Memory B cell (primary cell): ENCODE measurements at regions not wholly inside any gene's neighbourhood (a gene's known extent, or its start where the extent isn't known, plus 50 kb on each side); places are given as distances from the start of the nearest gene placed in this dataset.

Experiments used
- ATAC-seq: fragments of 150-1000 bp; cut with Tn5 transposase; 2 replicates; pipeline ENCODE4 v1.10.0; 2021; ENCODE audit warnings: low read depth, mild to moderate bottlenecking, moderate library complexity
- DNase-seq, 2 donors: peaks; one replicate each; pipeline ENCODE4 v3.0.0; 2022; ENCODE audit warnings: low spot score in 2 of 2
- H3K27ac Mint-ChIP-seq: one replicate; pipeline ENCODE4 v1.8.0; 2022; ENCODE audit warnings: mild to moderate bottlenecking, moderate library complexity, mixed read lengths
- H3K27me3 Mint-ChIP-seq: one replicate; pipeline ENCODE4 v1.8.0; 2022; ENCODE audit warnings: mixed read lengths
- H3K36me3 Mint-ChIP-seq: one replicate; pipeline ENCODE4 v1.8.0; 2022; ENCODE audit warnings: mild to moderate bottlenecking, mixed read lengths
- H3K4me1 Mint-ChIP-seq: one replicate; pipeline ENCODE4 v1.8.0; 2022; ENCODE audit warnings: mixed read lengths
- H3K4me3 Mint-ChIP-seq: one replicate; pipeline ENCODE4 v1.8.0; 2022; ENCODE audit warnings: mild to moderate bottlenecking, moderate library complexity, mixed read lengths
- H3K9me3 Mint-ChIP-seq: one replicate; pipeline ENCODE4 v1.8.0; 2022; ENCODE audit warnings: mixed read lengths

DNA sequence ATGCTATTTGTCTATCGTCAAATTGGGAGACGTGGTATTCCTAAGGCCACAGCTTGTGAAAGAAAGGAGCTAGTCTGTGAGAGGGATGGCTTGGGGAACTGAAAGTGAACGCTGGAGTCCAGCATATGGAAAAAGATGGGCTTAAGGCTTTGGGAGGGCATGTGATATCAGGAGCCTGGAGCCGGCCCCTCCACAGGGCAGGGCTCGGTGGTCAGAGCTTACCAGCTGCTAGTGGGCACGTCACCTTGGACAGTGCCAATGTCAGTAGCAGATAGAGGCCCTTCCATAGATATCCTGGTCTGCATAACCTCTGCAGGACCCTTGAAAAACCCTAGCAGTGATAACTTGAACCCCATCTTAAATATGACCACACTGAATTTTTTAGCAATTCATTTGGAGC lies 259.1 kb upstream of the RAB6C start:
- Mint-ChIP-seq H3K4me1 (no peaks in the 10 kb centered on the region), H3K36me3 (no peaks in the 10 kb centered on the region), H3K4me3 (no peak overlapping the region), H3K27ac (no peak overlapping the region), H3K9me3 (no peaks in the 10 kb centered on the region), H3K27me3 (peaks cover 9% of the 10 kb centered on the region)
- ATAC-seq (no peak), DNase-seq (no peak)

DNA sequence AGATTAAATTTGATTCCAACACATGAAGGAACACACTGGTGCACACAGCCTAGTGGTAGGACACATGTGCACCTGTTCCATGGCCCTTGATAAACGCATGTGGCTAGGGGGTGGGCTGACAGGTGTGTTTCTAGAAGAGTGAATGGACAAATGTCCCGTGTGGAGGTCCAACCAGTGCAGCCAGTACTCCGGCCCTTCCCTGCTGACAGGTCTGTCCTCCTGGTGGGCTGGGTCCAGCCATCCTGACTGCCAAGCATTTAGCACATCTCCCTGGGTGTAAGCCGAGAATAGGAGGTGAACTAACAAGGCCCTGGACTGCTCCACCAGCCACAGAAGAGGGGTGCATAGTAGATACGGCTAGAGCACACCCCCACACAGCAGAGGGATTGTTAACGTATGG lies 258.7 kb upstream of the RAB6C start:
- no peak for ATAC-seq
- no peaks in the 10 kb centered on the region for H3K9me3 Mint-ChIP-seq
- no peaks in the 10 kb centered on the region for H3K36me3 Mint-ChIP-seq
- no peak overlapping the region for H3K4me3 Mint-ChIP-seq
- H3K27me3 Mint-ChIP-seq = peaks cover 9% of the 10 kb centered on the region
- no peak overlapping the region for H3K27ac Mint-ChIP-seq
- no peaks in the 10 kb centered on the region for H3K4me1 Mint-ChIP-seq
- no peak for DNase-seq

DNA sequence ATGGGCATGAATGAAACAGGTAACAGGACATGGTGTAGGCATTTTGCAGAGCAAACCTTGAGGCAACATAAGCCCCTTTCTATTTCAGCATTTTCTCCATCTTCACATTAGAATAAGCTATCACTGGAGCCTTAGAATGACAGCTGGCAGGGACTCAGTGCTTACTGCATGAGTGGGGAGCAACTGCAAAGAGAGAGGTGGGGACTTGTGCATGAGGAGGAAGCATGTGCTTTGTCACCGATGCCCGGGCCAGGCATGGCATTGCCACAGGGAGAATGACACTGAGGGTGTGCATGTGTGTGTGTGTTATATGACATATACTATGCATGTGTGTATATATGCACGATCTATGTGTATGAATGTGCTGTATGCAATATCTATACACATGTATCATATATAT lies 258.2 kb upstream of the RAB6C start:
- Mint-ChIP-seq H3K27ac (no peak overlapping the region), H3K9me3 (no peaks in the 10 kb centered on the region), H3K27me3 (peaks cover 9% of the 10 kb centered on the region), H3K4me1 (no peaks in the 10 kb centered on the region), H3K4me3 (no peak overlapping the region), H3K36me3 (no peaks in the 10 kb centered on the region)
- no peak for ATAC-seq
- no peak for DNase-seq

DNA sequence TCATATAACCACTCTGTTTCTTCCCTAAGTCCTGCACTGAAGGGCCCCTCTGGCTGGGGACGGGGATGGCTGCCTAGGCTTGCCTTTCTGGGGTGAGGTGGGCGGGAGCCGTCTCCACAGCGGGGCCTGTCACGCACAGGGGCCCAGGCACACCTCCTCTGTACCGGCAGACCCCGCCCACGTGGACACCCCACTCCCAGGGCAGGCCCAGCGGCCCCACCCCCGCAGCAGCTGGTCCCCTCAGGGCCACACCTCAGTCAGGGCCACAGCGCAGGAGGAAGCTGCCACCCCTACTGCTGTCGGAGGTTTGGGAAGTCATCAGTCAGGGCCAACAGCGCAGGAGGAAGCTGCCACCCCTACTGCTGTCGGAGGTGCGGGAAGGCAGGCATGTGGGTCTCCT lies 257.6 kb upstream of the RAB6C start:
- Mint-ChIP-seq H3K4me3 (no peak overlapping the region), H3K27me3 (peaks cover 6% of the 10 kb centered on the region), H3K27ac (no peak overlapping the region), H3K36me3 (no peaks in the 10 kb centered on the region), H3K9me3 (no peaks in the 10 kb centered on the region), H3K4me1 (no peaks in the 10 kb centered on the region)
- DNase-seq = no peak
- ATAC-seq = no peak

DNA sequence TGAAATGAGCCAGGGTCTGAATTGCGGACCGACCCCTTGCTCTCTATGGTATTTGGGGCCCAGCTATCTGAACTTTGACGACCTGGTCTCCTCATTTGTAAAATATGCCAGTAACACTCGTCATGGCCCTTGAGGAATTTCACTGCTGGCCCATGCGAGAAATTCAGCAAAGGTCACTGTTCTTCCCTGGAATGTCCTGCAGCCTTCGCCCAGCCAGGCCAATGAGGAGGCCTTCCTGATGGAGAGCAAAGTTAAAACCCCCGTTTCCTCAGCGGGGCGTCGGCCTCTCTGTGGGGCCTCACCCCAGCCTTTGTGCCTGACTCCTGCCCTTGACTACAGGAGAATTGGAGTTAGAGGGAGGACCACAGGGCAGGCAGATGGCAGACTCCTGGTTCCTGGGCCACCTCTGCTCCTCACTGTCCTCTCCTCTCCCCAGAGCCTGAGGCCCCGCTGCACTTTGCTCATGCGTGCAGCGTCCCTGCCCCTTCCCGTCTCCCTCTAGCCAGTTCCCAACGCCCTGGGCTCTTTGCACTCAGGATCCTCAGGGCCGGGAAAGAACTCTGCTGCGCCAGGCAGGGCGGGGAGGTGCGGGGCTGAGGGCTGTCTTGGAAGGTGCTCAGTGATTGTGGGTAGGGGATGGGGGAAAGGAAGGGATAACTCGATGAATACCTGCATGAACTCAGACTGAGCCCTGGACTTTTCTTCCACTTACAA lies 257.0 kb upstream of the RAB6C start:
- no peaks in the 10 kb centered on the region for H3K9me3 Mint-ChIP-seq
- ATAC-seq = no peak
- no peak overlapping the region for H3K27ac Mint-ChIP-seq
- DNase-seq = no peak
- H3K36me3 Mint-ChIP-seq = no peaks in the 10 kb centered on the region
- no peak overlapping the region for H3K4me3 Mint-ChIP-seq
- H3K4me1 Mint-ChIP-seq = no peaks in the 10 kb centered on the region
- peaks cover 6% of the 10 kb centered on the region for H3K27me3 Mint-ChIP-seq

DNA sequence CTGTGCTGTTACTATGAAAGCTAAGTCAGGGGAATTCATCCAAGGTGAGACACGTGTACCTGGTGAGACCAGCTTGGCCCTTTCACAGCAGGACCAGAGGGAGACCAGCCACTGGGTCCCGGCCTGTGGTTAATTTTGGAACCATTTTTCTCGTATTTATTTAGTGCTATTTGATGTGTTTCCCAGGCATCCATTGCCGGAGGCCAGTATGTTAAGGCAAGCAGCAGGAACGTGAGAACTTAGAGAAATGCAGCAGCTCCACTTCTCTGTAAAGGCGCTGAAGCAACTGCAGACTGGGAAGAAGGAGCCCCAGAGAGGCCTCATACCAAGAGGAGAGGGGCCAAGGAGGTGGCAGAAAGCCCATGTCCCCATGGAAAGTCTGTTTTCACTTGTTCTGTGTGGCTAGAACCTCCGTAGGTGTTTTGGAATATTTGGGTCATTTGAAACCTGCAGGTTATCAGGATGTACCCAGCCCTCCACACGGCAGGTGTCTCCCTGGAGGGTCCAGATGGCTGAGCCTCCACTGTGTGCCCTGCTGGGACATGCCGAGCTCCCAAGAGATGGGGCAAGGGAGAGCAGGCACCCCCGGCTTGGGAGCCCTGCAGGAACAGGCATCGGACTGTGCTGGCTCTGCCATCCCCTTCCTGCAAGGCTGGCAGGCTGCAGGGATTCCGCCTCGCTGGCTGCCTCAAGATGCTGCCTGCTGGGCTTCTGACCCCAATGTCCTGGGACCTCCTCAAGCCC lies 256.0 kb upstream of the RAB6C start:
- no peaks in the 10 kb centered on the region for H3K9me3 Mint-ChIP-seq
- no peak overlapping the region for H3K27ac Mint-ChIP-seq
- ATAC-seq (no peak), DNase-seq (no peak)
- no peaks in the 10 kb centered on the region for H3K4me1 Mint-ChIP-seq
- no peaks in the 10 kb centered on the region for H3K36me3 Mint-ChIP-seq
- H3K4me3 Mint-ChIP-seq = no peak overlapping the region
- peaks cover 3% of the 10 kb centered on the region for H3K27me3 Mint-ChIP-seq

DNA sequence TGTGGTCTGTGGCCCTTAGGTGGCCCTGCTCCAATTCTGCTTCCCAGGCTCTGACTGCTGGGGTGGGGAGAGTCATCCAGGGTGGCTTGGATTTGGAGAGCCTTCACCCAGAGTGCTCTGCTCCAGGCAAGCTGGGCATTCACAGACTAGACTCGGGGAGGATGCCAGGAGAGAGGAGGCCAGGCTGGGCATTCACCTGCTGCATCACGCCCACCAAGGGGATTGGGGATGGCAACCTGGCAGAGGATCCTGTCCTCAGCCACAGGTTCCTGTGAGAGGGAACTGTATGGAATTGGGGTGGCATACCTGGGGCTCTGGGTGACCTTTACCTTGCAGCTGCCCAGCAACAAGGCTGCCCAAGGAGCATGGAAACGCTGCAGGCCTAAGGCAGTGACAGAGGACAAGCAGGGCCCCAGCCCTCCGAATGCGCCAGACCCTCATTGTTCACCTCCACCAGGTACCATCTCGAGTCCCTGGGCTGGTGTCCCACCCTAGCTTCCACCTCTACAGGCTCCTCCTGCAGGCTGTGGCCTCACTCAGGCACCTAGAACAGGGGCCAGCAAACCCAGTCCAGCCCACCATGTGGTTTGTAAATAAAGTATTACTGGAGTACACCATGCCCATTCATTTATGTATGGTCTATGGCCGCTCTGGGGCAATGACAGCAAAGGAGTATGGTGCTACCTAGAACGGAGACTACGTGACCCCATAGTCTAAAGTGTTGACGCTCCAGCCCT lies 255.3 kb upstream of the RAB6C start:
- Mint-ChIP-seq H3K27me3 (peaks cover under 1% of the 10 kb centered on the region), H3K4me1 (no peaks in the 10 kb centered on the region), H3K9me3 (no peaks in the 10 kb centered on the region), H3K4me3 (no peak overlapping the region), H3K27ac (no peak overlapping the region), H3K36me3 (no peaks in the 10 kb centered on the region)
- no peak for DNase-seq
- no peak for ATAC-seq

DNA sequence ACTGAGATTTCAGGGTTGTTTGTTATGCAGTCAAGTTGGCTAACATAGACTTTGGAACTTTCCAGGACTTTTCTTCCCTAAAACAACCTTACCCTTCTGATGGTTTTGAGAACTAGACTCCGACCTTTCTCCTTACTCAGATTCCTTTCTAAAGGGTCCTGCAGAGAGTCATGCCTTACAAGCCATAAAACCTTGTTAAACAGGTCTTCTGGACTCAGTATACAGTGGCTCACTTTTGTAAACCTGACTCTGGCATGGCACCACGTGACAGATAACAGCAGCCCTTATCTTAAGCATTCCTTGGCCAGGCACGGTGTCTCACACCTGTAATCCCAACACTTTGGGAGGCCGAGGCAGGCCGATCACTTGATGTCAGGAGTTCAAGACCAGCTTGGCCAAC lies 253.2 kb upstream of the RAB6C start:
- H3K27me3 Mint-ChIP-seq = peaks cover 6% of the 10 kb centered on the region
- no peak overlapping the region for H3K4me3 Mint-ChIP-seq
- no peak overlapping the region for H3K27ac Mint-ChIP-seq
- no peaks in the 10 kb centered on the region for H3K4me1 Mint-ChIP-seq
- no peaks in the 10 kb centered on the region for H3K9me3 Mint-ChIP-seq
- no peaks in the 10 kb centered on the region for H3K36me3 Mint-ChIP-seq
- DNase-seq (no peak), ATAC-seq (no peak)

DNA sequence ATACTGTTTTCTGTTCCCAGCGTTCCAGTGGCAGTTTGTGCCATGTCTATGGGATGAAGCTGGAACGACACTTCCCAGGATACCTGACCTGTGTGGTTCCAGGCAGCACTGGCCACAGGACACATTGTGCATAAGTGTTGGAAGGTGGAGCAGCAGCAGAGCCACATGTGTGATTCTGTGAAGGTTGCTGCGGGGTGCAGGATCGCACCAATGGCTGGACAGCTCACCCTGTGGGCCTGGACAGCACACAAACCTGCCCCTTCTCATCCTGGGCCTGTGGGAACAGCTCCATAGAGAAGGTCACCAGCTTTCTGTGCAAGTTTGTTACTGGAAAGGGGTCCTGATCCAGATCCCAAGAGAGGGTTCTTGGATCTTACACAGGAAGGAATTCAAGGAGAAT lies 252.2 kb upstream of the RAB6C start:
- Mint-ChIP-seq H3K27me3 (peaks cover 6% of the 10 kb centered on the region), H3K4me1 (no peaks in the 10 kb centered on the region), H3K27ac (no peak overlapping the region), H3K4me3 (no peak overlapping the region), H3K9me3 (no peaks in the 10 kb centered on the region), H3K36me3 (no peaks in the 10 kb centered on the region)
- DNase-seq = no peak
- no peak for ATAC-seq

DNA sequence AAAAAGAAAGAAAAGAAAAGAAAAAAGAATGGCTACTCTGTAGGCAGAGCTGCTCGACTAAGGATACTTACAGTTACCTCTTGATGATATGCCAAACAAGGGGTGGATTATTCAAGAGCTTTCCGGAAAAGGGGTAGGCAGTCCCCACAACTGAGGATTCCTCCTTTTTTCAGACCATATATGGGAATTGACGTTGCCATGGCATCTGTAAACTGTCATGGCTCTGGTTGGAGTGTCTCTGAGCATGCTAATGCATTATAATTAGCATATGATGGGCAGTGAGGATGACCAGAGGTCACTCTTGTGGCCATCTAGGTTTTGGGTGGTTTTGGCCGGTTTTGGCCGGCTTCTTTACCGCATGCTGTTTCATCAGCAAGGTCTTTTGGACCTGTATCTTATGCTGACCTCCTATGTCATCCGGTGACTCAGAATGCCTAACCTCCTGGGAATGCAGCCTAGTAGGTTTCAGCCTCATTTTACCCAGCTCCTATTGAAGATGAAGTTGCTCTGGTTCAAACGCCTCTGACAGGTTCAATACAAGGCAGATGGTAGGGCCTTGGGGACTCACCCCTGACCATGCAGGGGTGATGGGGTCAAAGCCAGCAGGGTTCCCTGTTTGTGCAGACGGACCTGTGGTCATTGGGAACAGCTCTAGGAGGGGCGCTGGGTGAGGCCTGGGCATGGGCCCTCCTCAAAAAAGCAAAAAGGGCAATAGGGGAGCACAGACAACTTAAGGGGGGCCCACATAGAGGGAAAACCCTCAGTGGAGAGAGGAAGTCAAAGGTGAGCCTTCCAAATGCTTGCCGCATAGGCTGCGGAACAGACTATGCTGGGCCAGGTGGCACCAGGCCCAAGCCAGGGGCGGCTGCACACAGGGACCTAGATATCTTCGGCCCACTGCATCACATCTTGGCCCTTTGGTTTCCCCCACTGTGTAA lies 251.2 kb upstream of the RAB6C start:
- no peak for ATAC-seq
- peaks cover 6% of the 10 kb centered on the region for H3K27me3 Mint-ChIP-seq
- H3K4me1 Mint-ChIP-seq = no peaks in the 10 kb centered on the region
- H3K4me3 Mint-ChIP-seq = no peak overlapping the region
- H3K36me3 Mint-ChIP-seq = no peaks in the 10 kb centered on the region
- no peaks in the 10 kb centered on the region for H3K9me3 Mint-ChIP-seq
- H3K27ac Mint-ChIP-seq = no peak overlapping the region
- DNase-seq = no peak

DNA sequence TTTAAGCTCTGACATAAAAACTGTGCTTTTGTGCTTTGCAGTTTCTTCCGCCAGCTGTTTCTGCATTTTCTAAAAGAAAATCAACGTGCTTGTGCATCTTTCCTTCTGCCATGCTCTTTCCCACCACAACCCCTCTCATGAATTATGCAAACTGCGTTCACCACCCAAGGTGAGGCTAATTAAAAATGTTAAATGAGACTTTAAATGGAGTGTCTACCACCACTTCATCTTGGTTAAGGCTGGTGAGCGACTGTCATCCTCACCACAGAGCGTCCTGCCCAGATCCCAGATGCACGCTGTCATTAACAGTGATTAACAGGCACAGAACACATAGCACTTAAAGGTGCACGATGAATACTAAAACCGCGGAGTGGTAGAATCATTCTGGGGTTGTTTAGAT lies 250.5 kb upstream of the RAB6C start:
- Mint-ChIP-seq H3K36me3 (no peaks in the 10 kb centered on the region), H3K27me3 (peaks cover 6% of the 10 kb centered on the region), H3K27ac (no peak overlapping the region), H3K4me3 (no peak overlapping the region), H3K9me3 (no peaks in the 10 kb centered on the region), H3K4me1 (no peaks in the 10 kb centered on the region)
- DNase-seq = no peak
- ATAC-seq = no peak

DNA sequence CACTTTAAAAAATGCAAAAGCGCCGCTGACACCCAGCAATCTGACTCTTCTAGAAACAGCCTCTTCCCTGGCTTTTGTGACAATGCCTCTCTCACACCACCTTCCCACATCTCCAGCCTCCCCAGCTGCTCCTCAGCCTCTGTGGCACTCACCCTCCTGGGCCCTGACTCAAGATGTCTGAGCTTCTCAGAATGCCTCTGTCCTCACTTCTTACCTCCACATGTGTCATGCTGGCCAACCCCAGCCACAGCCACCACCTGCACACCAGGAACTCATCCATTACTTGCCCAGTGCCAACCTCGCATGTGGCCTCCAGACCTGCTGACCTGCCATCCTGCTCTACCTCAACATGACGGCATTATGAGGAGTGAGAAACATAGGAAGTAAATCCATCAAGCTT lies 249.8 kb upstream of the RAB6C start:
- Mint-ChIP-seq H3K27me3 (peaks cover 6% of the 10 kb centered on the region), H3K4me1 (no peaks in the 10 kb centered on the region), H3K36me3 (no peaks in the 10 kb centered on the region), H3K27ac (no peak overlapping the region), H3K4me3 (no peak overlapping the region), H3K9me3 (no peaks in the 10 kb centered on the region)
- no peak for DNase-seq
- no peak for ATAC-seq

DNA sequence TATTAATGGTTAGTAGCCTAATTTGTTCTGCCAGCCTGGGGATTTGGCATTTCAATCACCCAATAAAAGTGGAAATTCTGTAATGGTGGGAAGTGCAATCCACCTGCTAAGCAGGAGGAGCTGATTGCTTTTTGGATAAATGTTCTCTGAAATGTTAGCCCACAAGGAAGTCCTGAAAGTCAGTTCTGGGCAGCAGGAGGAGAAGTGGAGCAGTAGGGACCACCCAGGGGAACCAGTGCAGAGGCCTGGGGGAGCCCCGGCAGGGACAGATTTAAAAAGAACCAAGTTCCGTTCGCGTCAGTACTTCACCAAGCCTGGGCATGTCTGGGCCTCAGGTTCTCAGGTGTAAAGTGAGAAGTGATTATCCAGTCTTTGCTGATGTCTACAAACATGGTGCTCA lies 248.5 kb upstream of the RAB6C start:
- H3K4me3 Mint-ChIP-seq = no peak overlapping the region
- H3K4me1 Mint-ChIP-seq = no peaks in the 10 kb centered on the region
- H3K9me3 Mint-ChIP-seq = no peaks in the 10 kb centered on the region
- H3K27ac Mint-ChIP-seq = no peak overlapping the region
- H3K36me3 Mint-ChIP-seq = no peaks in the 10 kb centered on the region
- peaks cover 6% of the 10 kb centered on the region for H3K27me3 Mint-ChIP-seq
- ATAC-seq (no peak), DNase-seq (no peak)
